CD4-positive, alpha-beta T cell (primary cell): ENCODE measurements at regions not wholly inside any gene's neighbourhood (a gene's known extent, or its start where the extent isn't known, plus 50 kb on each side); places are given as distances from the start of the nearest gene placed in this dataset.

Experiments used
- ATAC-seq: fragments of 200-7000 bp; cut with Tn5 transposase; one replicate; pipeline ENCODE4 v1.10.0; 2022; ENCODE audit warnings: mild to moderate bottlenecking; ENCODE audit not compliant: poor library complexity
- CTCF ChIA-PET: fragments of 350-600 bp; sonication (Branson Sonifier 250); formaldehyde crosslinking; loops from one replicate; lab custom pipeline; 2021; ENCODE audit warnings: antibody characterized with exemption, inconsistent platforms; lab: Charles Lee
- POLR2A ChIA-PET: fragments of 350-600 bp; sonication (Branson Sonifier 250); formaldehyde crosslinking; loops from one replicate; lab custom pipeline; 2021; ENCODE audit warnings: antibody characterized with exemption, inconsistent platforms; lab: Charles Lee
- DNase-seq, 14 experiments: peaks; one replicate each; pipeline ENCODE4 v3.0.0-alpha.2; 2013 to 2020; ENCODE audit warnings: mixed read lengths in 2 of 14
- H3K27ac ChIP-seq, 2 donors: one replicate each; pipeline versions ENCODE4 v1.5.1 to v1.7.0; 2013; ENCODE audit warnings: low read length in 2 of 2, low read depth in 1 of 2, mild to moderate bottlenecking in 1 of 2
- H3K27me3 ChIP-seq, 2 experiments: 1 replicate in 1 of 2; 2 replicates in 1 of 2; pipeline versions ENCODE4 v1.6.1 to v1.7.0; 2013; ENCODE audit warnings: low read length in 2 of 2, control low read depth in 1 of 2, mild to moderate bottlenecking in 1 of 2, moderate library complexity in 1 of 2; ENCODE audit not compliant: insufficient read depth in 2 of 2, control insufficient read depth in 1 of 2
- H3K36me3 ChIP-seq: one replicate; pipeline ENCODE4 v1.6.1; 2013; ENCODE audit warnings: low read length, control low read depth; ENCODE audit not compliant: insufficient read depth
- H3K4me1 ChIP-seq: one replicate; pipeline ENCODE4 v1.6.1; 2013; ENCODE audit warnings: low read length, control low read depth; ENCODE audit not compliant: insufficient read depth
- H3K4me3 ChIP-seq: one replicate; pipeline ENCODE4 v1.5.1; 2013; ENCODE audit warnings: mild to moderate bottlenecking, low read length, moderate library complexity
- H3K9me3 ChIP-seq, 2 experiments: 1 replicate in 1 of 2; 2 replicates in 1 of 2; pipeline versions ENCODE4 v1.6.1 to v1.7.0; 2013; ENCODE audit warnings: low read length in 2 of 2, mild to moderate bottlenecking in 2 of 2, control low read depth in 1 of 2, moderate library complexity in 1 of 2; ENCODE audit not compliant: control insufficient read depth in 1 of 2, insufficient read depth in 1 of 2
- H3K27ac Mint-ChIP-seq: one replicate; pipeline ENCODE4 v1.8.0; 2020; ENCODE audit warnings: mixed read lengths
- H3K27me3 Mint-ChIP-seq: one replicate; pipeline ENCODE4 v1.8.0; 2021; ENCODE audit warnings: mixed read lengths
- H3K36me3 Mint-ChIP-seq: one replicate; pipeline ENCODE4 v1.8.0; 2021; ENCODE audit warnings: low read depth, mixed read lengths
- H3K4me1 Mint-ChIP-seq: one replicate; pipeline ENCODE4 v1.8.0; 2021; ENCODE audit warnings: low read depth, mixed read lengths
- H3K4me3 Mint-ChIP-seq: one replicate; pipeline ENCODE4 v1.8.0; 2020; ENCODE audit warnings: mild to moderate bottlenecking, mixed read lengths
- H3K9me3 Mint-ChIP-seq: one replicate; pipeline ENCODE4 v1.8.0; 2020; ENCODE audit warnings: mixed read lengths
- CTCF ChIP-seq: fragments of 200-600 bp; IDR thresholded peaks from one replicate; pipeline ENCODE4 v1.8.0; 2022; ENCODE audit warnings: antibody characterized with exemption, mild to moderate bottlenecking
- intact Hi-C, 2 experiments: fragments of 100-400 bp; cut with DNase I in 1 of 2; cut with micrococcal nuclease in 1 of 2; formaldehyde crosslinking; loops; one replicate each; pipeline versions ENCODE4 v1.15.1 to v1.9.0; 2023 to 2025; cut with DNase I, micrococcal nuclease

GRCh38 chr5:121726991-121727390 is 124.7 kb upstream of the FTMT start:
- Mint-ChIP-seq H3K27ac (no peak overlapping the region), H3K27me3 (no peaks in the 10 kb centered on the region), H3K4me1 (no peaks in the 10 kb centered on the region), H3K9me3 (peaks cover 2% of the 10 kb centered on the region), H3K4me3 (no peak overlapping the region), H3K36me3 (no peaks in the 10 kb centered on the region)
- intact Hi-C loops: no loop called here
- Histone ChIP-seq H3K4me3 (no peak overlapping the region), H3K27me3 (no peaks in the 10 kb centered on the region), H3K4me1 (no peaks in the 10 kb centered on the region), H3K36me3 (no peaks in the 10 kb centered on the region), H3K9me3 (peaks cover 0 to 15% of the 10 kb centered on the region in 2 experiments), H3K27ac (no peak overlapping the region)
- ATAC-seq (no peak), DNase-seq (no peak)
- no peak for TF ChIP-seq CTCF
- CTCF ChIA-PET: no interaction called here
- POLR2A ChIA-PET: no interaction called here

GRCh38 chr5:121731377-121731776 is 120.3 kb upstream of the FTMT start:
- Histone ChIP-seq H3K27me3 (no peaks in the 10 kb centered on the region), H3K9me3 (peaks cover 0 to 8% of the 10 kb centered on the region in 2 experiments), H3K27ac (no peak overlapping the region), H3K4me1 (no peaks in the 10 kb centered on the region), H3K36me3 (no peaks in the 10 kb centered on the region), H3K4me3 (no peak overlapping the region)
- Mint-ChIP-seq H3K27ac (no peak overlapping the region), H3K27me3 (no peaks in the 10 kb centered on the region), H3K4me3 (no peak overlapping the region), H3K4me1 (no peaks in the 10 kb centered on the region), H3K9me3 (peaks cover 2% of the 10 kb centered on the region), H3K36me3 (no peaks in the 10 kb centered on the region)
- intact Hi-C loops: no loop called here
- POLR2A ChIA-PET: no interaction called here
- DNase-seq (no peak), ATAC-seq (no peak)
- TF ChIP-seq CTCF: no peak
- CTCF ChIA-PET: no interaction called here

GRCh38 chr5:121735618-121736017 is 116.1 kb upstream of the FTMT start:
- Mint-ChIP-seq H3K4me1 (no peaks in the 10 kb centered on the region), H3K27ac (no peak overlapping the region), H3K4me3 (no peak overlapping the region), H3K36me3 (no peaks in the 10 kb centered on the region), H3K27me3 (no peaks in the 10 kb centered on the region), H3K9me3 (peaks cover under 1% of the 10 kb centered on the region)
- no peak for TF ChIP-seq CTCF
- no peaks in the 10 kb centered on the region for H3K27me3 ChIP-seq
- intact Hi-C loops: no loop called here
- ChIA-PET POLR2A (no interaction called here), CTCF (no interaction called here)
- no peak overlapping the region for H3K4me3 ChIP-seq
- no peaks in the 10 kb centered on the region for H3K4me1 ChIP-seq
- H3K9me3 ChIP-seq: no peaks in the 10 kb centered on the region
- DNase-seq: no peak
- no peak overlapping the region for H3K27ac ChIP-seq
- ATAC-seq: no peak
- H3K36me3 ChIP-seq: no peaks in the 10 kb centered on the region
